ENCODE measurements at regions not wholly inside any gene's neighbourhood (a gene's known extent, or its start where the extent isn't known, plus 50 kb on each side); places are given as distances from the start of the nearest gene placed in this dataset.

GRCh38 chr6:167453082-167453446, 128.2 kb downstream of the TTLL2 start:
- TF ChIP-seq EZH2phosphoT487 (IDR thresholded peaks at IDR 0.05; ENCODE audit: borderline replicate concordance) (no peak), CTCF (IDR thresholded peaks at IDR 0.05 in 2 of 3, conservative IDR thresholded peaks at IDR 0.05 in 1 of 3; ENCODE audit: borderline replicate concordance in 1 of 3, insufficient read depth in 1 of 3, low read depth in 2 of 3, low read length in 2 of 3) (no peak), POLR2A (IDR thresholded peaks at IDR 0.05; ENCODE audit: borderline replicate concordance, extremely low read depth, insufficient read depth, insufficient read length) (no peak), FOSL1 (IDR thresholded peaks at IDR 0.05; ENCODE audit: low read depth) (no peak), ZNF274 (IDR thresholded peaks at IDR 0.05; ENCODE audit: low read depth, low read length) (no peak), SIN3A (IDR thresholded peaks at IDR 0.05; ENCODE audit: low read depth) (no peak), ATF3 (IDR thresholded peaks at IDR 0.05) (no peak)

Data from HCT116 (cell line).